ENCODE measurements at regions not wholly inside any gene's neighbourhood (a gene's known extent, or its start where the extent isn't known, plus 50 kb on each side); places are given as distances from the start of the nearest gene placed in this dataset.

GRCh38 chr19:30625947-30626625, 253.9 kb downstream of the ZNF536 start:
- H3K27me3 ChIP-seq = no peaks in the 10 kb centered on the region
- intact Hi-C loops (cut with DNase I) = no loop called here
- 77 to 81% (median 78%) methylated on average over 15 of the region's 15 CpGs for WGBS, 4 donors
- no peak overlapping the region for H3K27ac ChIP-seq
- no peak overlapping the region for H3K4me3 ChIP-seq
- no peaks in the 10 kb centered on the region for H3K4me1 ChIP-seq (replicated peaks in 1 of 2)
- TF ChIP-seq POLR2A (IDR thresholded peaks at IDR 0.05) = no peak
- TF ChIP-seq CTCF (IDR thresholded peaks at IDR 0.05) = no peak
- H3K36me3 ChIP-seq (replicated peaks in 1 of 2) = no peaks in the 10 kb centered on the region
- DNase-seq = no peak
- no peaks in the 10 kb centered on the region for H3K9me3 ChIP-seq (replicated peaks in 1 of 3)

- Histone ChIP-seq H3K27me3 (no peaks in the 10 kb centered on the region), H3K4me3 (no peak overlapping the region), H3K36me3 (replicated peaks in 1 of 2) (no peaks in the 10 kb centered on the region), H3K9me3 (replicated peaks in 1 of 3) (no peaks in the 10 kb centered on the region), H3K27ac (no peak overlapping the region), H3K4me1 (replicated peaks in 1 of 2) (no peaks in the 10 kb centered on the region)
- no peak for DNase-seq
- 85 to 95% (median 93%) methylated on average over 5 of the region's 5 CpGs for WGBS, 4 donors
- intact Hi-C loops (cut with DNase I) = no loop called here
- no peak for TF ChIP-seq POLR2A (IDR thresholded peaks at IDR 0.05)
- TF ChIP-seq CTCF (IDR thresholded peaks at IDR 0.05) = no peak
Observed at GRCh38 chr19:30622276-30622675, 250.1 kb downstream of the ZNF536 start.

- Histone ChIP-seq H3K27me3 (no peaks in the 10 kb centered on the region), H3K36me3 (replicated peaks in 1 of 2) (no peaks in the 10 kb centered on the region), H3K4me1 (replicated peaks in 1 of 2) (no peaks in the 10 kb centered on the region), H3K9me3 (replicated peaks in 1 of 3) (no peaks in the 10 kb centered on the region), H3K4me3 (no peak overlapping the region), H3K27ac (no peak overlapping the region)
- DNase-seq = no peak
- TF ChIP-seq CTCF (IDR thresholded peaks at IDR 0.05) (no peak), POLR2A (IDR thresholded peaks at IDR 0.05) (no peak)
- 59 to 80% (median 72%) methylated on average over 8 of the region's 8 CpGs for WGBS, 4 donors
- intact Hi-C loops (cut with DNase I) = no loop called here
Observed at GRCh38 chr19:30621326-30621920, 249.2 kb downstream of the ZNF536 start.

GRCh38 chr19:30620354-30620753, 248.2 kb downstream of the ZNF536 start:
- Histone ChIP-seq H3K36me3 (replicated peaks in 1 of 2) (no peaks in the 10 kb centered on the region), H3K9me3 (replicated peaks in 1 of 3) (no peaks in the 10 kb centered on the region), H3K4me1 (replicated peaks in 1 of 2) (no peaks in the 10 kb centered on the region), H3K27ac (no peak overlapping the region), H3K27me3 (no peaks in the 10 kb centered on the region), H3K4me3 (no peak overlapping the region)
- 84 to 90% (median 87%) methylated on average over 4 of the region's 4 CpGs for WGBS, 4 donors
- TF ChIP-seq POLR2A (IDR thresholded peaks at IDR 0.05) (no peak), CTCF (IDR thresholded peaks at IDR 0.05) (no peak)
- no peak for DNase-seq
- intact Hi-C loops (cut with DNase I) = no loop called here

Measured in adrenal gland (tissue), 9 donors.